SK-N-SH (cell line): ENCODE measurements at regions not wholly inside any gene's neighbourhood (a gene's known extent, or its start where the extent isn't known, plus 50 kb on each side); places are given as distances from the start of the nearest gene placed in this dataset.

ENCODE experiments used
- CTCF ChIA-PET: fragments of 300-600, 350-600 bp; formaldehyde crosslinking; extraction: SDS; loops from one replicate; lab custom pipeline; 2021; lab: Yijun Ruan, JAX
- POLR2A ChIA-PET: fragments of 350-600 bp; sonication (Branson Sonifier 250); formaldehyde crosslinking; extraction: SDS; loops from one replicate; lab custom pipeline; 2020; ENCODE audit warnings: antibody characterized with exemption, inconsistent platforms; lab: Yijun Ruan, JAX
- DNase-seq: peaks from one replicate; pipeline ENCODE4 v3.0.0; 2012
- H2AFZ ChIP-seq: fragments of 200-600 bp; sonication (generic); 2 replicates; pipeline ENCODE4 v1.8.1; 2016; ENCODE audit warnings: antibody characterized with exemption, mild to moderate bottlenecking, low read depth
- H3F3A ChIP-seq: fragments of 200-600 bp; sonication (generic); replicated peaks from 2 replicates; pipeline ENCODE3; 2016; ENCODE audit warnings: antibody characterized with exemption, mild to moderate bottlenecking; ENCODE audit not compliant: insufficient read depth
- H3K27ac ChIP-seq, 2 experiments: fragments of 200-500 bp in 1 of 2; fragments of 200-600 bp in 1 of 2; sonication (Bioruptor generic) in 1 of 2; sonication (generic), shearing (Covaris generic) in 1 of 2; 2 replicates each; pipeline versions ENCODE4 v1.5.1 to v1.6.1; 2014 to 2016; ENCODE audit warnings: low read depth in 2 of 2, inconsistent platforms in 1 of 2, low read length in 1 of 2, mild to moderate bottlenecking in 1 of 2, mixed read lengths in 1 of 2
- H3K27me3 ChIP-seq: fragments of 200-600 bp; sonication (generic), shearing (Covaris generic); 2 replicates; pipeline ENCODE4 v1.6.1; 2016; ENCODE audit warnings: mixed run types; ENCODE audit not compliant: insufficient read depth
- H3K36me3 ChIP-seq, 2 experiments: fragments of 200-500 bp in 1 of 2; fragments of 200-600 bp in 1 of 2; sonication (Bioruptor generic) in 1 of 2; sonication (generic) in 1 of 2; replicated peaks in 1 of 2; 2 replicates each; pipeline versions ENCODE3 to v1.5.1; 2014 to 2016; ENCODE audit warnings: low read length in 1 of 2, mild to moderate bottlenecking in 1 of 2; ENCODE audit not compliant: insufficient read depth in 2 of 2, control insufficient read depth in 1 of 2
- H3K4me1 ChIP-seq, 2 experiments: fragments of 200-500 bp in 1 of 2; fragments of 200-600 bp in 1 of 2; sonication (Bioruptor generic) in 1 of 2; sonication (generic), shearing (Covaris generic) in 1 of 2; 2 replicates each; pipeline versions ENCODE4 v1.5.1 to v1.6.1; 2014 to 2016; ENCODE audit warnings: low read depth in 1 of 2, low read length in 1 of 2, mixed run types in 1 of 2; ENCODE audit not compliant: insufficient read depth in 2 of 2, control insufficient read depth in 1 of 2
- H3K4me2 ChIP-seq: fragments of 200-600 bp; sonication (generic), shearing (Covaris generic); 2 replicates; pipeline ENCODE4 v1.6.1; 2017; ENCODE audit warnings: mixed run types
- H3K4me3 ChIP-seq, 2 experiments: fragments of 200-500 bp in 1 of 2; fragments of 200-600 bp in 1 of 2; sonication (Bioruptor generic) in 1 of 2; sonication (generic), shearing (Covaris generic) in 1 of 2; 2 replicates each; pipeline versions ENCODE4 v1.5.1 to v1.8.1; 2014 to 2016; ENCODE audit warnings: low read depth in 2 of 2, inconsistent platforms in 1 of 2, low read length in 1 of 2, mild to moderate bottlenecking in 1 of 2, mixed read lengths in 1 of 2, moderate library complexity in 1 of 2
- H3K79me2 ChIP-seq: fragments of 200-600 bp; sonication (generic); 2 replicates; pipeline ENCODE4 v1.8.1; 2017; ENCODE audit warnings: mild to moderate bottlenecking; ENCODE audit not compliant: insufficient read depth
- H3K9ac ChIP-seq: fragments of 200-600 bp; sonication (generic); 2 replicates; pipeline ENCODE4 v1.6.1; 2017; ENCODE audit warnings: mixed run types
- H3K9me2 ChIP-seq: fragments of 200-600 bp; sonication (generic); 2 replicates; pipeline ENCODE4 v1.6.1; 2017; ENCODE audit warnings: mixed run types
- H3K9me3 ChIP-seq: fragments of 200-600 bp; sonication (generic); 2 replicates; pipeline ENCODE4 v1.6.1; 2017; ENCODE audit warnings: mixed run types, mild to moderate bottlenecking, moderate library complexity
- H4K20me1 ChIP-seq: fragments of 200-600 bp; sonication (generic); 2 replicates; pipeline ENCODE4 v1.6.1; 2017; ENCODE audit warnings: mild to moderate bottlenecking, mixed run types; ENCODE audit not compliant: insufficient read depth
- ELF1 ChIP-seq: IDR thresholded peaks from 2 replicates; pipeline ENCODE4 v1.4.0; 2012
- EP300 ChIP-seq, 2 experiments: IDR thresholded peaks; 2 replicates each; pipeline versions ENCODE4 v1.4.0 to v1.6.1; 2012; ENCODE audit warnings: borderline replicate concordance in 1 of 2, low read depth in 1 of 2, low read length in 1 of 2
- FOXJ3 ChIP-seq: sonication (generic); formaldehyde crosslinking; IDR thresholded peaks from 2 replicates; pipeline ENCODE4 v1.5.1; 2020; ENCODE audit warnings: mild to moderate bottlenecking, missing genetic modification reagents
- JUND ChIP-seq: IDR thresholded peaks from 2 replicates; pipeline ENCODE4 v1.4.0; 2012
- MEF2A ChIP-seq: IDR thresholded peaks from 2 replicates; pipeline ENCODE4 v1.4.0; 2012; ENCODE audit warnings: low read depth, borderline replicate concordance
- NFIC ChIP-seq: IDR thresholded peaks from 2 replicates; pipeline ENCODE4 v1.4.0; 2012; ENCODE audit warnings: borderline replicate concordance
- NRF1 ChIP-seq: IDR thresholded peaks from 2 replicates; pipeline ENCODE4 v1.6.1; 2012; ENCODE audit warnings: low read depth, mild to moderate bottlenecking, low read length
- POLR2AphosphoS5 ChIP-seq: IDR thresholded peaks from 2 replicates; pipeline ENCODE4 v1.6.1; 2012; ENCODE audit warnings: low read depth, low read length
- RAD21 ChIP-seq: IDR thresholded peaks from 2 replicates; pipeline ENCODE4 v1.6.1; 2012; ENCODE audit warnings: mild to moderate bottlenecking, low read length
- RFX5 ChIP-seq: IDR thresholded peaks from 2 replicates; pipeline ENCODE4 v1.6.1; 2012; ENCODE audit warnings: mild to moderate bottlenecking, improper control_type of control experiment, low read length
- RXRA ChIP-seq: IDR thresholded peaks from 2 replicates; pipeline ENCODE4 v1.4.0; 2012; ENCODE audit warnings: low read depth, mild to moderate bottlenecking, borderline replicate concordance
- SIN3A ChIP-seq: IDR thresholded peaks from 2 replicates; pipeline ENCODE4 v1.6.1; 2012; ENCODE audit warnings: low read depth, mild to moderate bottlenecking, low read length, moderate library complexity, borderline replicate concordance
- TAF1 ChIP-seq: IDR thresholded peaks from 2 replicates; pipeline ENCODE4 v1.6.1; 2012; ENCODE audit warnings: low read depth, mild to moderate bottlenecking, low read length, moderate library complexity, borderline replicate concordance
- YY1 ChIP-seq: IDR thresholded peaks from 2 replicates; pipeline ENCODE4 v1.4.0; 2012; ENCODE audit warnings: low read depth, mild to moderate bottlenecking
- WGBS: methylation state at CpG from one replicate; pipeline ENCODE4 v1.1.6; 2017; ENCODE audit warnings: low lambda C conversion rate; 5-methylcytosine and 5-hydroxymethylcytosine counted together
- TF ChIP-seq, protein P1 (sequence below): fragments of 150-350 bp; IDR thresholded peaks from 2 replicates; pipeline ENCODE4 v1.6.1; 2016; ENCODE audit warnings: mild to moderate bottlenecking, low read depth, low read length
- TF ChIP-seq, protein P2 (sequence below): IDR thresholded peaks from 2 replicates; pipeline ENCODE4; 2012
- TF ChIP-seq, protein P3 (sequence below): fragments of 200-600 bp; sonication (generic); IDR thresholded peaks from 2 replicates; pipeline ENCODE4 v1.6.1; 2017; ENCODE audit warnings: antibody characterized with exemption, mild to moderate bottlenecking, moderate library complexity
- TF ChIP-seq, protein P4 (sequence below): fragments of 150-350 bp; IDR thresholded peaks from 2 replicates; pipeline ENCODE4 v1.6.1; 2017; ENCODE audit warnings: antibody characterized with exemption, low read length, low read depth, borderline replicate concordance

DNA sequence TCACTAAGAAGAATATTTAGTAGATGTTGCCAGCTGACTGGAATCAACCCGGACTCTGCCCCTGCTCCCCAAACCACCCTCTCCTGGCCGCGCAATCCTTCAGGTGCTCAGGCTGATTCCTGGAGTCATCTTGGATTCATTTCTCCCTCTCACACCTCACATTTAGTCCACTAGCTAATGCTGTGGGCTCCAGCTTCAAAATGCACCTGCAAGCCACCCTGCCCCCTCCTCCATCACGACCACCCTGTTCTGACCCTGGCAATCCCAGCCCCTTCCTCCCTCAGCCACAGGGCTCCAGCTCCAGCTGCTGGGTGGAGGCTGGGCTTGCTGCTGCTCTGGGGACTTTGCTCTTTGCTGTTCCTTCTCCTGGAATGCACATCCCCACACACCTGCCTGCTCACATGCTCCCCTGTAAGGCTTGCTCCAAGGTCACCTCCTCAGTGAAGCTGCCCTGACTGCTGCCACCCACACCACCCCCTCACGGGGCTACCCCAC, 61.3 kb upstream of the SH3RF3 start:
- Histone ChIP-seq H3K9me2 (no peaks in the 10 kb centered on the region), H3K36me3 (no peaks in the 10 kb centered on the region), H3K9ac (no peak overlapping the region), H3K27ac (no peak overlapping the region), H3F3A (no peaks in the 10 kb centered on the region), H2AFZ (no peak overlapping the region), H3K9me3 (no peaks in the 10 kb centered on the region), H3K4me2 (no peak overlapping the region), H3K27me3 (peaks cover 5% of the 10 kb centered on the region; the same call in 1 of the 2 replicates), H3K4me3 (no peak overlapping the region), H3K79me2 (no peaks in the 10 kb centered on the region), H4K20me1 (no peaks in the 10 kb centered on the region), H3K4me1 (peaks cover 0 to 4% of the 10 kb centered on the region in 2 experiments; a peak in 1 of 4 replicates)
- CTCF ChIA-PET = interaction anchor here (1.0 kb wide), 1 partner anchor 9 kb away, joined by 3 read pairs; no protein-coding TSS in a partner anchor
- DNase-seq = no peak
- 45% methylated on average over 5 of the region's 5 CpGs for WGBS
- TF ChIP-seq, protein P1, sequence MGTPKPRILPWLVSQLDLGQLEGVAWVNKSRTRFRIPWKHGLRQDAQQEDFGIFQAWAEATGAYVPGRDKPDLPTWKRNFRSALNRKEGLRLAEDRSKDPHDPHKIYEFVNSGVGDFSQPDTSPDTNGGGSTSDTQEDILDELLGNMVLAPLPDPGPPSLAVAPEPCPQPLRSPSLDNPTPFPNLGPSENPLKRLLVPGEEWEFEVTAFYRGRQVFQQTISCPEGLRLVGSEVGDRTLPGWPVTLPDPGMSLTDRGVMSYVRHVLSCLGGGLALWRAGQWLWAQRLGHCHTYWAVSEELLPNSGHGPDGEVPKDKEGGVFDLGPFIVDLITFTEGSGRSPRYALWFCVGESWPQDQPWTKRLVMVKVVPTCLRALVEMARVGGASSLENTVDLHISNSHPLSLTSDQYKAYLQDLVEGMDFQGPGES = no peak
- TF ChIP-seq NFIC (no peak), MEF2A (no peak), YY1 (no peak), EP300 (IDR thresholded peaks at IDR 0.05; ENCODE audit: borderline replicate concordance in 1 of 2, low read depth in 1 of 2, low read length in 1 of 2) (no peak), NRF1 (no peak), FOXJ3 (CRISPR knock-in tag) (no peak), JUND (no peak), POLR2AphosphoS5 (no peak), RXRA (no peak), RFX5 (no peak), ELF1 (no peak), TAF1 (no peak), SIN3A (no peak), RAD21 (no peak)
- TF ChIP-seq, protein P2, sequence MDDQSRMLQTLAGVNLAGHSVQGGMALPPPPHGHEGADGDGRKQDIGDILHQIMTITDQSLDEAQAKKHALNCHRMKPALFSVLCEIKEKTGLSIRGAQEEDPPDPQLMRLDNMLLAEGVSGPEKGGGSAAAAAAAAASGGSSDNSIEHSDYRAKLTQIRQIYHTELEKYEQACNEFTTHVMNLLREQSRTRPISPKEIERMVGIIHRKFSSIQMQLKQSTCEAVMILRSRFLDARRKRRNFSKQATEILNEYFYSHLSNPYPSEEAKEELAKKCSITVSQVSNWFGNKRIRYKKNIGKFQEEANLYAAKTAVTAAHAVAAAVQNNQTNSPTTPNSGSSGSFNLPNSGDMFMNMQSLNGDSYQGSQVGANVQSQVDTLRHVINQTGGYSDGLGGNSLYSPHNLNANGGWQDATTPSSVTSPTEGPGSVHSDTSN = no peak
- TF ChIP-seq, protein P3, sequence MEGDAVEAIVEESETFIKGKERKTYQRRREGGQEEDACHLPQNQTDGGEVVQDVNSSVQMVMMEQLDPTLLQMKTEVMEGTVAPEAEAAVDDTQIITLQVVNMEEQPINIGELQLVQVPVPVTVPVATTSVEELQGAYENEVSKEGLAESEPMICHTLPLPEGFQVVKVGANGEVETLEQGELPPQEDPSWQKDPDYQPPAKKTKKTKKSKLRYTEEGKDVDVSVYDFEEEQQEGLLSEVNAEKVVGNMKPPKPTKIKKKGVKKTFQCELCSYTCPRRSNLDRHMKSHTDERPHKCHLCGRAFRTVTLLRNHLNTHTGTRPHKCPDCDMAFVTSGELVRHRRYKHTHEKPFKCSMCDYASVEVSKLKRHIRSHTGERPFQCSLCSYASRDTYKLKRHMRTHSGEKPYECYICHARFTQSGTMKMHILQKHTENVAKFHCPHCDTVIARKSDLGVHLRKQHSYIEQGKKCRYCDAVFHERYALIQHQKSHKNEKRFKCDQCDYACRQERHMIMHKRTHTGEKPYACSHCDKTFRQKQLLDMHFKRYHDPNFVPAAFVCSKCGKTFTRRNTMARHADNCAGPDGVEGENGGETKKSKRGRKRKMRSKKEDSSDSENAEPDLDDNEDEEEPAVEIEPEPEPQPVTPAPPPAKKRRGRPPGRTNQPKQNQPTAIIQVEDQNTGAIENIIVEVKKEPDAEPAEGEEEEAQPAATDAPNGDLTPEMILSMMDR = no peak
- TF ChIP-seq, protein P4, sequence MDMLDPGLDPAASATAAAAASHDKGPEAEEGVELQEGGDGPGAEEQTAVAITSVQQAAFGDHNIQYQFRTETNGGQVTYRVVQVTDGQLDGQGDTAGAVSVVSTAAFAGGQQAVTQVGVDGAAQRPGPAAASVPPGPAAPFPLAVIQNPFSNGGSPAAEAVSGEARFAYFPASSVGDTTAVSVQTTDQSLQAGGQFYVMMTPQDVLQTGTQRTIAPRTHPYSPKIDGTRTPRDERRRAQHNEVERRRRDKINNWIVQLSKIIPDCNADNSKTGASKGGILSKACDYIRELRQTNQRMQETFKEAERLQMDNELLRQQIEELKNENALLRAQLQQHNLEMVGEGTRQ = no peak
- TF ChIP-seq, all 33 proteins: peak for 0
- POLR2A ChIA-PET = no interaction called here
